Activated naive CD8-positive, alpha-beta T cell treated with anti-CD3 and anti-CD28 coated beads, Interleukin-2, amount 10 ng/mL, durations not matched to agents 7 days and 5 days (primary cell): ENCODE measurements at regions not wholly inside any gene's neighbourhood (a gene's known extent, or its start where the extent isn't known, plus 50 kb on each side); places are given as distances from the start of the nearest gene placed in this dataset.

ENCODE experiments used
- ATAC-seq: fragments of 150-1000 bp; cut with Tn5 transposase; one replicate; pipeline ENCODE4 v1.10.0; 2021; ENCODE audit warnings: low read depth, moderate library complexity
- POLR2A ChIA-PET: fragments of 350-600 bp; sonication (Branson Sonifier 250); formaldehyde crosslinking; loops from one replicate; lab custom pipeline; 2021; ENCODE audit warnings: antibody characterized with exemption; lab: Charles Lee
- DNase-seq: peaks from one replicate; pipeline ENCODE4 v3.0.0; 2021
- H3K27ac Mint-ChIP-seq: one replicate; pipeline ENCODE4 v1.8.0; 2022; ENCODE audit warnings: mild to moderate bottlenecking, mixed read lengths
- H3K27me3 Mint-ChIP-seq: one replicate; pipeline ENCODE4 v1.8.0; 2022; ENCODE audit warnings: mild to moderate bottlenecking, moderate library complexity, mixed read lengths
- H3K36me3 Mint-ChIP-seq: one replicate; pipeline ENCODE4 v1.8.0; 2021; ENCODE audit warnings: mild to moderate bottlenecking, mixed read lengths
- H3K4me1 Mint-ChIP-seq: one replicate; pipeline ENCODE4 v1.8.0; 2021; ENCODE audit warnings: mixed read lengths
- H3K4me3 Mint-ChIP-seq: one replicate; pipeline ENCODE4 v1.8.0; 2022; ENCODE audit warnings: mild to moderate bottlenecking, moderate library complexity, mixed read lengths
- H3K9me3 Mint-ChIP-seq: one replicate; pipeline ENCODE4 v1.8.0; 2021; ENCODE audit warnings: mixed read lengths

- Mint-ChIP-seq H3K4me3 (no peak overlapping the region), H3K27ac (no peak overlapping the region), H3K9me3 (peaks cover 12% of the 10 kb centered on the region), H3K4me1 (peaks cover 8% of the 10 kb centered on the region), H3K36me3 (peaks cover 6% of the 10 kb centered on the region), H3K27me3 (peaks cover 3% of the 10 kb centered on the region)
- ATAC-seq (no peak), DNase-seq (no peak)
- POLR2A ChIA-PET, result no interaction called here
These were observed 310.0 kb downstream of the SHQ1 start for GRCh38 chr3:72538070-72538745.

- Mint-ChIP-seq H3K9me3 (peaks cover 12% of the 10 kb centered on the region), H3K36me3 (peaks cover 6% of the 10 kb centered on the region), H3K27me3 (peaks cover 4% of the 10 kb centered on the region), H3K4me3 (no peak overlapping the region), H3K27ac (no peak overlapping the region), H3K4me1 (peaks cover 8% of the 10 kb centered on the region)
- ATAC-seq, result no peak
- no peak for DNase-seq
- POLR2A ChIA-PET, result no interaction called here
These were observed 310.8 kb downstream of the SHQ1 start for GRCh38 chr3:72537448-72537847.

GRCh38 chr3:72536878-72537267 is 311.4 kb downstream of the SHQ1 start:
- Mint-ChIP-seq H3K27ac (no peak overlapping the region), H3K4me3 (no peak overlapping the region), H3K9me3 (peaks cover 13% of the 10 kb centered on the region), H3K4me1 (peaks cover 8% of the 10 kb centered on the region), H3K27me3 (peaks cover 8% of the 10 kb centered on the region), H3K36me3 (peaks cover 6% of the 10 kb centered on the region)
- ATAC-seq (no peak), DNase-seq (no peak)
- POLR2A ChIA-PET, result no interaction called here

- Mint-ChIP-seq H3K36me3 (peaks cover 6% of the 10 kb centered on the region), H3K4me3 (no peak overlapping the region), H3K9me3 (peaks cover 10% of the 10 kb centered on the region), H3K27me3 (peaks cover 8% of the 10 kb centered on the region), H3K27ac (no peak overlapping the region), H3K4me1 (peaks cover 8% of the 10 kb centered on the region)
- POLR2A ChIA-PET, result no interaction called here
- ATAC-seq, result no peak
- DNase-seq, result no peak
These were observed 311.9 kb downstream of the SHQ1 start for GRCh38 chr3:72536206-72536877.

- Mint-ChIP-seq H3K4me1 (peaks cover 8% of the 10 kb centered on the region), H3K36me3 (peaks cover 6% of the 10 kb centered on the region), H3K27me3 (peaks cover 8% of the 10 kb centered on the region), H3K9me3 (peaks cover 8% of the 10 kb centered on the region), H3K27ac (no peak overlapping the region), H3K4me3 (no peak overlapping the region)
- ATAC-seq, result no peak
- POLR2A ChIA-PET, result no interaction called here
- DNase-seq, result no peak
These were observed 312.5 kb downstream of the SHQ1 start for GRCh38 chr3:72535772-72536171.

- Mint-ChIP-seq H3K9me3 (peaks cover 8% of the 10 kb centered on the region), H3K4me3 (no peak overlapping the region), H3K27me3 (peaks cover 8% of the 10 kb centered on the region), H3K36me3 (peaks cover 6% of the 10 kb centered on the region), H3K4me1 (peaks cover 8% of the 10 kb centered on the region), H3K27ac (peak overlapping the region; percentile 53)
- no peak for DNase-seq
- ATAC-seq, result no peak
- POLR2A ChIA-PET, result no interaction called here
These were observed 314.4 kb downstream of the SHQ1 start for GRCh38 chr3:72533591-72534473.

- Mint-ChIP-seq H3K4me3 (no peak overlapping the region), H3K9me3 (peaks cover 8% of the 10 kb centered on the region), H3K27ac (no peak overlapping the region), H3K27me3 (peaks cover 8% of the 10 kb centered on the region), H3K4me1 (peaks cover 8% of the 10 kb centered on the region), H3K36me3 (peaks cover 6% of the 10 kb centered on the region)
- DNase-seq (no peak), ATAC-seq (no peak)
- POLR2A ChIA-PET, result interaction anchor here (0.5 kb wide), 1 partner anchor 26 kb away, joined by 3 read pairs; no protein-coding TSS in a partner anchor
These were observed 317.8 kb downstream of the SHQ1 start for GRCh38 chr3:72530426-72530825.

GRCh38 chr3:72529081-72529480 is 319.2 kb downstream of the SHQ1 start:
- Mint-ChIP-seq H3K4me3 (no peak overlapping the region), H3K4me1 (peaks cover 8% of the 10 kb centered on the region)
- ATAC-seq, result no peak

GRCh38 chr3:72523429-72524151 is 324.7 kb downstream of the SHQ1 start:
- POLR2A ChIA-PET, result no interaction called here
- Mint-ChIP-seq H3K27me3 (no peaks in the 10 kb centered on the region), H3K9me3 (no peaks in the 10 kb centered on the region), H3K27ac (no peak overlapping the region), H3K4me3 (peak overlapping the region; percentile 4), H3K4me1 (peaks cover 9% of the 10 kb centered on the region), H3K36me3 (no peaks in the 10 kb centered on the region)
- ATAC-seq, result peak; percentile 26
- DNase-seq, result no peak

More at GRCh38 chr3:72529081-72529480, 319.2 kb downstream of the SHQ1 start:
- peaks cover 6% of the 10 kb centered on the region for H3K36me3 Mint-ChIP-seq
- peaks cover 8% of the 10 kb centered on the region for H3K27me3 Mint-ChIP-seq
- no peak for DNase-seq
- POLR2A ChIA-PET, result no interaction called here
- H3K9me3 Mint-ChIP-seq, result peaks cover 8% of the 10 kb centered on the region
- H3K27ac Mint-ChIP-seq, result no peak overlapping the region

GRCh38 chr3:72520690-72521308 is 327.4 kb downstream of the SHQ1 start:
- H3K9me3 Mint-ChIP-seq, result no peaks in the 10 kb centered on the region
- H3K4me3 Mint-ChIP-seq, result no peak overlapping the region
- H3K36me3 Mint-ChIP-seq, result no peaks in the 10 kb centered on the region
- ATAC-seq (no peak), DNase-seq (no peak)
- no peak overlapping the region for H3K27ac Mint-ChIP-seq
- H3K27me3 Mint-ChIP-seq, result no peaks in the 10 kb centered on the region
- POLR2A ChIA-PET, result no interaction called here
- peaks cover 9% of the 10 kb centered on the region for H3K4me1 Mint-ChIP-seq

GRCh38 chr3:72519946-72520604 is 328.2 kb downstream of the SHQ1 start:
- no peak for DNase-seq
- Mint-ChIP-seq H3K27ac (no peak overlapping the region), H3K27me3 (no peaks in the 10 kb centered on the region), H3K4me1 (peaks cover 9% of the 10 kb centered on the region), H3K36me3 (no peaks in the 10 kb centered on the region), H3K4me3 (no peak overlapping the region), H3K9me3 (no peaks in the 10 kb centered on the region)
- POLR2A ChIA-PET, result no interaction called here
- ATAC-seq, result no peak

- Mint-ChIP-seq H3K9me3 (no peaks in the 10 kb centered on the region), H3K4me3 (no peak overlapping the region), H3K4me1 (peaks cover under 1% of the 10 kb centered on the region), H3K27ac (no peak overlapping the region), H3K36me3 (no peaks in the 10 kb centered on the region), H3K27me3 (no peaks in the 10 kb centered on the region)
- POLR2A ChIA-PET, result no interaction called here
- DNase-seq (no peak), ATAC-seq (no peak)
These were observed 330.3 kb downstream of the SHQ1 start for GRCh38 chr3:72517921-72518424.
